SK-N-SH treated with all-trans-retinoic acid at 6 μM for 48 hours (cell line): ENCODE measurements at regions not wholly inside any gene's neighbourhood (a gene's known extent, or its start where the extent isn't known, plus 50 kb on each side); places are given as distances from the start of the nearest gene placed in this dataset.

Experiments used
- ATAC-seq: fragments of 200-7000 bp; cut with Tn5 transposase; 3 replicates; pipeline ENCODE4 v1.9.1; 2020; ENCODE audit warnings: mild to moderate bottlenecking, moderate library complexity
- CSDC2 ChIP-seq: fragments of 250-450 bp; sonication (Bioruptor Pico); IDR thresholded peaks from 2 replicates; pipeline ENCODE4 v1.5.0; 2020; ENCODE audit warnings: mild to moderate bottlenecking, moderate library complexity
- CSRNP3 ChIP-seq: fragments of 250-450 bp; sonication (Bioruptor Pico); IDR thresholded peaks from 2 replicates; pipeline ENCODE4 v1.5.1; 2021; ENCODE audit warnings: mild to moderate bottlenecking, moderate library complexity
- ESRRG ChIP-seq: fragments of 250-450 bp; sonication (Bioruptor Pico); IDR thresholded peaks from 2 replicates; pipeline ENCODE4 v1.6.1; 2021; ENCODE audit warnings: mild to moderate bottlenecking
- ISL1 ChIP-seq: fragments of 250-450 bp; sonication (Bioruptor Pico); IDR thresholded peaks from 2 replicates; pipeline ENCODE4 v2.1.2; 2022; ENCODE audit warnings: mild to moderate bottlenecking, moderate library complexity
- OSR1 ChIP-seq: fragments of 250-450 bp; sonication (Bioruptor Pico); IDR thresholded peaks from 2 replicates; pipeline ENCODE4 v1.8.0; 2022; ENCODE audit warnings: moderate library complexity, mild to moderate bottlenecking, inconsistent platforms
- PPARA ChIP-seq: fragments of 250-450 bp; sonication (Bioruptor Pico); IDR thresholded peaks from 2 replicates; pipeline ENCODE4 v1.5.0; 2020; ENCODE audit warnings: mild to moderate bottlenecking, borderline replicate concordance
- RARB ChIP-seq: fragments of 250-450 bp; sonication (Bioruptor Pico); IDR thresholded peaks from 2 replicates; pipeline ENCODE4 v1.8.0; 2021; ENCODE audit warnings: mild to moderate bottlenecking, moderate library complexity
- SNAI2 ChIP-seq: fragments of 250-450 bp; sonication (Bioruptor Pico); IDR thresholded peaks from 2 replicates; pipeline ENCODE4 v1.5.0; 2020; ENCODE audit warnings: mild to moderate bottlenecking, moderate library complexity
- TCF4 ChIP-seq: fragments of 250-450 bp; sonication (Bioruptor Pico); IDR thresholded peaks from 2 replicates; pipeline ENCODE4 v1.8.0; 2021; ENCODE audit warnings: mild to moderate bottlenecking, moderate library complexity, borderline replicate concordance
- ZC3H10 ChIP-seq: fragments of 250-450 bp; sonication (Bioruptor Pico); IDR thresholded peaks from 2 replicates; pipeline ENCODE4 v1.5.1; 2021; ENCODE audit warnings: mild to moderate bottlenecking, moderate library complexity
- ZFP3 ChIP-seq: fragments of 250-450 bp; sonication (Bioruptor Pico); IDR thresholded peaks from 2 replicates; pipeline ENCODE4 v1.5.0; 2020; ENCODE audit warnings: mild to moderate bottlenecking, moderate library complexity
- ZFP30 ChIP-seq: fragments of 450-650 bp; formaldehyde crosslinking; IDR thresholded peaks from 2 replicates; pipeline ENCODE4 v1.5.0; 2022; ENCODE audit warnings: mild to moderate bottlenecking, moderate library complexity
- ZNF565 ChIP-seq: fragments of 450-650 bp; formaldehyde crosslinking; conservative IDR thresholded peaks from 2 replicates; pipeline ENCODE4 v1.5.0; 2020; ENCODE audit warnings: low read depth, mild to moderate bottlenecking, moderate library complexity
- ZNF70 ChIP-seq: fragments of 450-650 bp; formaldehyde crosslinking; IDR thresholded peaks from 2 replicates; pipeline ENCODE4 v1.5.0; 2020; ENCODE audit warnings: mild to moderate bottlenecking, moderate library complexity
- ZNF8 ChIP-seq: fragments of 450-650 bp; formaldehyde crosslinking; IDR thresholded peaks from 2 replicates; pipeline ENCODE4 v1.5.0; 2020; ENCODE audit warnings: mild to moderate bottlenecking, moderate library complexity
- TF ChIP-seq, protein P1 (sequence below): fragments of 250-450 bp; sonication (Bioruptor Pico); IDR thresholded peaks from 2 replicates; pipeline ENCODE4 v1.8.0; 2020; ENCODE audit warnings: mild to moderate bottlenecking, moderate library complexity, borderline replicate concordance
- TF ChIP-seq, protein P2 (sequence below): fragments of 250-450 bp; sonication (Bioruptor Pico); IDR thresholded peaks from 2 replicates; pipeline ENCODE4 v1.5.0; 2020; ENCODE audit warnings: mild to moderate bottlenecking, moderate library complexity
- TF ChIP-seq, protein P3 (sequence below): fragments of 250-450 bp; sonication (Bioruptor Pico); IDR thresholded peaks from 2 replicates; pipeline ENCODE4 v1.8.0; 2021; ENCODE audit warnings: low read depth, mild to moderate bottlenecking, moderate library complexity, borderline replicate concordance
- TF ChIP-seq, protein P4 (sequence below): fragments of 250-450 bp; sonication (Bioruptor Pico); IDR thresholded peaks from 2 replicates; pipeline ENCODE4 v1.5.1; 2020; ENCODE audit warnings: low read depth, mild to moderate bottlenecking, moderate library complexity

- no peak for TF ChIP-seq OSR1
- no peak for ATAC-seq
These were observed 143.7 kb downstream of the ACER2 start for GRCh38 chr9:19552282-19553105.

DNA sequence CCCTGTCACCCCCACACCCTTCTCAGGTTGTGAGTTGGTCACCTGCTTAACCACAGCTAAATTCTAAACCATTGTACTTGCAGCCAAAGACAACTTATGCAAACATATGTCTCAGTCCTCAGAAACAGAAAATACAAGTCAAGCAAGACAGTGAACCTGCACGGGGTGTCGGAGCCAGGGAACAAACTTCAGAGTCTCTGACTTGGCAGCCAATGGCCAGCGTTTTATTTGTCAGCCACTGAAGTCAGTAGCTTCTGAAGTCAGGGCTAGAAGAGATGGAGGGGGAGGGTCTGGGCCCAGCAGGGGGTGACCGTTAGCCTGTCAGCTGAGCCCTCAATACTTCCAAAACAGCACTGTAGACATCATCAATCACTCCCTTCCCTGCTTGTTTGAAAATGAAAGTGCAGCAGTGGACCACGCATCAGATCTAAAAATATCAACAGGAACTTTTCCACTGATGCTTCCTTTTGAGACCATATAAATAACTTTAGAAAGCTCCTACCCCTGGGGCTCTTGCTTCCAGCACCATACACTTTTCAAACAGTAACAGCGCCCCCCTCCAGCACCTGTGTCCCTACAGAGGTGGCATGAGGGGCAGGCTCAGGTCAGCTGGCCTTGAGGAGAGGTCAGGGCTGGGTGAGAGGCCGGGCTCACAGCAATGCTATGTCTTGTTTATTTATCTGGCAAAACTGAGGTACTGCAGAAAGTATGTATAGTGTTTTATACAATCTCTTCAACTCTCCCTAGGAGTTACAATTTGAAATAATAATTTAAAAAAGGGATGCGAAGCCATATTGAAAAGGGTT is 142.5 kb downstream of the ACER2 start:
- no peak for ATAC-seq

DNA sequence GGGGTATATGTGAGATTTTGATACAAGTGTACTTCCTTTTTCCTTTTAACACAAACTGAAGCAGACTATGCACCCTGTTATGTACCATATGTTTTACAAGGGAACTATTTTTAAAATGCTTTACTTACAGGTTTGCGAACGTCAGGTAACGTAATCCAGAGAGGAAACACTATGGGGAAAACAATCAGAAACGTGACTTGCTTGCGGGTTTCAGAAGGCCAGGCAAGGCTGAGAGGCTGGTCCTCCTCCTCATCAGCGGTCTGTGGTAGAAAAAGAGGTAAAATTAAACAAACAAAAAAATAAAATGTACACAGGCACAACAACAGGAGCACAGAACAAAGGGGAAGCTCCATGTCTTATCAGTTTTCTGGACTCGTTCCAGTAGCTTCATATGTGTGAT is 141.2 kb downstream of the ACER2 start:
- TF ChIP-seq RARB (CRISPR knock-in tag) = no peak
- no peak for TF ChIP-seq ZNF70
- TF ChIP-seq ISL1 (CRISPR knock-in tag) = no peak
- TF ChIP-seq ZC3H10 (CRISPR knock-in tag) = no peak
- no peak for TF ChIP-seq ZNF8
- no peak for TF ChIP-seq SNAI2 (CRISPR knock-in tag)
- ATAC-seq = no peak

More for the DNA sequence above, 142.5 kb downstream of the ACER2 start:
- no peak for TF ChIP-seq ZNF565 (CRISPR knock-in tag)
- TF ChIP-seq CSDC2 (CRISPR knock-in tag) = no peak
- TF ChIP-seq OSR1 = no peak
- TF ChIP-seq, protein P1, sequence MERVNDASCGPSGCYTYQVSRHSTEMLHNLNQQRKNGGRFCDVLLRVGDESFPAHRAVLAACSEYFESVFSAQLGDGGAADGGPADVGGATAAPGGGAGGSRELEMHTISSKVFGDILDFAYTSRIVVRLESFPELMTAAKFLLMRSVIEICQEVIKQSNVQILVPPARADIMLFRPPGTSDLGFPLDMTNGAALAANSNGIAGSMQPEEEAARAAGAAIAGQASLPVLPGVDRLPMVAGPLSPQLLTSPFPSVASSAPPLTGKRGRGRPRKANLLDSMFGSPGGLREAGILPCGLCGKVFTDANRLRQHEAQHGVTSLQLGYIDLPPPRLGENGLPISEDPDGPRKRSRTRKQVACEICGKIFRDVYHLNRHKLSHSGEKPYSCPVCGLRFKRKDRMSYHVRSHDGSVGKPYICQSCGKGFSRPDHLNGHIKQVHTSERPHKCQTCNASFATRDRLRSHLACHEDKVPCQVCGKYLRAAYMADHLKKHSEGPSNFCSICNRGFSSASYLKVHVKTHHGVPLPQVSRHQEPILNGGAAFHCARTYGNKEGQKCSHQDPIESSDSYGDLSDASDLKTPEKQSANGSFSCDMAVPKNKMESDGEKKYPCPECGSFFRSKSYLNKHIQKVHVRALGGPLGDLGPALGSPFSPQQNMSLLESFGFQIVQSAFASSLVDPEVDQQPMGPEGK = no peak
- no peak for TF ChIP-seq ISL1 (CRISPR knock-in tag)
- TF ChIP-seq, protein P2, sequence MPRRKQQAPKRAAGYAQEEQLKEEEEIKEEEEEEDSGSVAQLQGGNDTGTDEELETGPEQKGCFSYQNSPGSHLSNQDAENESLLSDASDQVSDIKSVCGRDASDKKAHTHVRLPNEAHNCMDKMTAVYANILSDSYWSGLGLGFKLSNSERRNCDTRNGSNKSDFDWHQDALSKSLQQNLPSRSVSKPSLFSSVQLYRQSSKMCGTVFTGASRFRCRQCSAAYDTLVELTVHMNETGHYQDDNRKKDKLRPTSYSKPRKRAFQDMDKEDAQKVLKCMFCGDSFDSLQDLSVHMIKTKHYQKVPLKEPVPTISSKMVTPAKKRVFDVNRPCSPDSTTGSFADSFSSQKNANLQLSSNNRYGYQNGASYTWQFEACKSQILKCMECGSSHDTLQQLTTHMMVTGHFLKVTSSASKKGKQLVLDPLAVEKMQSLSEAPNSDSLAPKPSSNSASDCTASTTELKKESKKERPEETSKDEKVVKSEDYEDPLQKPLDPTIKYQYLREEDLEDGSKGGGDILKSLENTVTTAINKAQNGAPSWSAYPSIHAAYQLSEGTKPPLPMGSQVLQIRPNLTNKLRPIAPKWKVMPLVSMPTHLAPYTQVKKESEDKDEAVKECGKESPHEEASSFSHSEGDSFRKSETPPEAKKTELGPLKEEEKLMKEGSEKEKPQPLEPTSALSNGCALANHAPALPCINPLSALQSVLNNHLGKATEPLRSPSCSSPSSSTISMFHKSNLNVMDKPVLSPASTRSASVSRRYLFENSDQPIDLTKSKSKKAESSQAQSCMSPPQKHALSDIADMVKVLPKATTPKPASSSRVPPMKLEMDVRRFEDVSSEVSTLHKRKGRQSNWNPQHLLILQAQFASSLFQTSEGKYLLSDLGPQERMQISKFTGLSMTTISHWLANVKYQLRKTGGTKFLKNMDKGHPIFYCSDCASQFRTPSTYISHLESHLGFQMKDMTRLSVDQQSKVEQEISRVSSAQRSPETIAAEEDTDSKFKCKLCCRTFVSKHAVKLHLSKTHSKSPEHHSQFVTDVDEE (CRISPR knock-in tag) = no peak
- TF ChIP-seq, protein P3, sequence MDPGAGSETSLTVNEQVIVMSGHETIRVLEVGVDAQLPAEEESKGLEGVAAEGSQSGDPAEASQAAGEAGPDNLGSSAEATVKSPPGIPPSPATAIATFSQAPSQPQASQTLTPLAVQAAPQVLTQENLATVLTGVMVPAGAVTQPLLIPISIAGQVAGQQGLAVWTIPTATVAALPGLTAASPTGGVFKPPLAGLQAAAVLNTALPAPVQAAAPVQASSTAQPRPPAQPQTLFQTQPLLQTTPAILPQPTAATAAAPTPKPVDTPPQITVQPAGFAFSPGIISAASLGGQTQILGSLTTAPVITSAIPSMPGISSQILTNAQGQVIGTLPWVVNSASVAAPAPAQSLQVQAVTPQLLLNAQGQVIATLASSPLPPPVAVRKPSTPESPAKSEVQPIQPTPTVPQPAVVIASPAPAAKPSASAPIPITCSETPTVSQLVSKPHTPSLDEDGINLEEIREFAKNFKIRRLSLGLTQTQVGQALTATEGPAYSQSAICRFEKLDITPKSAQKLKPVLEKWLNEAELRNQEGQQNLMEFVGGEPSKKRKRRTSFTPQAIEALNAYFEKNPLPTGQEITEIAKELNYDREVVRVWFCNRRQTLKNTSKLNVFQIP = no peak
- TF ChIP-seq ZNF8 = no peak

GRCh38 chr9:19533373-19533772 is 124.6 kb downstream of the ACER2 start:
- no peak for ATAC-seq
- TF ChIP-seq ZFP3 (CRISPR knock-in tag) (no peak), CSRNP3 (no peak), ZNF70 (no peak), OSR1 (no peak), ZFP30 (CRISPR knock-in tag) (no peak), TCF4 (no peak), ESRRG (no peak), CSDC2 (CRISPR knock-in tag) (no peak), ZC3H10 (CRISPR knock-in tag) (no peak), SNAI2 (CRISPR knock-in tag) (no peak), ISL1 (CRISPR knock-in tag) (no peak), PPARA (CRISPR knock-in tag) (no peak)
- TF ChIP-seq, protein P1 = no peak
- TF ChIP-seq, protein P4, sequence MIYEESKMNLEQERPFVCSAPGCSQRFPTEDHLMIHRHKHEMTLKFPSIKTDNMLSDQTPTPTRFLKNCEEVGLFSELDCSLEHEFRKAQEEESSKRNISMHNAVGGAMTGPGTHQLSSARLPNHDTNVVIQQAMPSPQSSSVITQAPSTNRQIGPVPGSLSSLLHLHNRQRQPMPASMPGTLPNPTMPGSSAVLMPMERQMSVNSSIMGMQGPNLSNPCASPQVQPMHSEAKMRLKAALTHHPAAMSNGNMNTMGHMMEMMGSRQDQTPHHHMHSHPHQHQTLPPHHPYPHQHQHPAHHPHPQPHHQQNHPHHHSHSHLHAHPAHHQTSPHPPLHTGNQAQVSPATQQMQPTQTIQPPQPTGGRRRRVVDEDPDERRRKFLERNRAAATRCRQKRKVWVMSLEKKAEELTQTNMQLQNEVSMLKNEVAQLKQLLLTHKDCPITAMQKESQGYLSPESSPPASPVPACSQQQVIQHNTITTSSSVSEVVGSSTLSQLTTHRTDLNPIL = no peak
- TF ChIP-seq, protein P3 = no peak
- TF ChIP-seq, all 23 proteins: peak for 0
